DOHH2 (cell line): ENCODE measurements at regions not wholly inside any gene's neighbourhood (a gene's known extent, or its start where the extent isn't known, plus 50 kb on each side); places are given as distances from the start of the nearest gene placed in this dataset.

ENCODE experiments used
- H3F3A ChIP-seq: fragments of 200-600 bp; sonication (generic), shearing (Covaris generic); 2 replicates; pipeline ENCODE4 v1.6.0; 2016; ENCODE audit warnings: antibody characterized with exemption, mild to moderate bottlenecking; ENCODE audit not compliant: control insufficient read depth, insufficient read depth
- H3K27ac ChIP-seq: fragments of 200-600 bp; sonication (generic); 2 replicates; pipeline ENCODE4 v1.5.1; 2014; ENCODE audit warnings: low read depth, mild to moderate bottlenecking, low read length, moderate library complexity
- H3K27me3 ChIP-seq: fragments of 200-600 bp; sonication (generic); 2 replicates; pipeline ENCODE4 v1.6.1; 2014; ENCODE audit warnings: mild to moderate bottlenecking, low read length, mixed read lengths; ENCODE audit not compliant: control insufficient read depth
- H3K36me3 ChIP-seq: fragments of 200-600 bp; sonication (generic); 2 replicates; pipeline ENCODE4 v1.6.1; 2014; ENCODE audit warnings: mild to moderate bottlenecking, low read length, moderate library complexity, mixed read lengths; ENCODE audit not compliant: control insufficient read depth
- H3K4me1 ChIP-seq: fragments of 200-600 bp; sonication (generic); 2 replicates; pipeline ENCODE4 v1.6.1; 2014; ENCODE audit warnings: mild to moderate bottlenecking, low read length, mixed read lengths; ENCODE audit not compliant: control insufficient read depth
- H3K4me2 ChIP-seq: fragments of 200-600 bp; sonication (generic); 2 replicates; pipeline ENCODE4 v1.6.0; 2014; ENCODE audit warnings: mild to moderate bottlenecking, low read length, moderate library complexity
- H3K4me3 ChIP-seq: fragments of 200-600 bp; sonication (generic); 2 replicates; pipeline ENCODE4 v1.5.1; 2014; ENCODE audit warnings: mild to moderate bottlenecking, low read length, mixed read lengths
- H3K79me2 ChIP-seq: fragments of 200-600 bp; sonication (generic); 2 replicates; pipeline ENCODE4 v1.6.1; 2014; ENCODE audit warnings: mild to moderate bottlenecking, low read length, mixed read lengths; ENCODE audit not compliant: control insufficient read depth
- H3K9me2 ChIP-seq: fragments of 200-600 bp; sonication (generic); replicated peaks from 2 replicates; pipeline ENCODE4 v1.6.1; 2014; ENCODE audit warnings: mild to moderate bottlenecking, low read length, mixed read lengths; ENCODE audit not compliant: control insufficient read depth
- H3K9me3 ChIP-seq: fragments of 200-600 bp; sonication (generic); 2 replicates; pipeline ENCODE4 v1.6.1; 2014; ENCODE audit warnings: antibody characterized with exemption, low read length, mixed read lengths; ENCODE audit not compliant: control insufficient read depth, insufficient read depth
- H4K20me1 ChIP-seq: fragments of 200-600 bp; sonication (generic); 2 replicates; pipeline ENCODE4 v1.6.0; 2014; ENCODE audit warnings: low read depth, mild to moderate bottlenecking, antibody characterized with exemption, low read length, moderate library complexity; ENCODE audit not compliant: control insufficient read depth, insufficient read depth
- CTCF ChIP-seq: fragments of 200-600 bp; sonication (generic); IDR thresholded peaks from one replicate; pipeline ENCODE4 v1.5.1; 2014; ENCODE audit warnings: antibody characterized with exemption, mild to moderate bottlenecking, low read depth, low read length; ENCODE audit not compliant: poor library complexity, severe bottlenecking
- EZH2phosphoT487 ChIP-seq: fragments of 200-600 bp; sonication (generic); IDR thresholded peaks from 2 replicates; pipeline ENCODE4 v1.6.1; 2017; ENCODE audit warnings: borderline replicate concordance, mild to moderate bottlenecking, antibody characterized with exemption, low read length, moderate library complexity, mixed read lengths

DNA sequence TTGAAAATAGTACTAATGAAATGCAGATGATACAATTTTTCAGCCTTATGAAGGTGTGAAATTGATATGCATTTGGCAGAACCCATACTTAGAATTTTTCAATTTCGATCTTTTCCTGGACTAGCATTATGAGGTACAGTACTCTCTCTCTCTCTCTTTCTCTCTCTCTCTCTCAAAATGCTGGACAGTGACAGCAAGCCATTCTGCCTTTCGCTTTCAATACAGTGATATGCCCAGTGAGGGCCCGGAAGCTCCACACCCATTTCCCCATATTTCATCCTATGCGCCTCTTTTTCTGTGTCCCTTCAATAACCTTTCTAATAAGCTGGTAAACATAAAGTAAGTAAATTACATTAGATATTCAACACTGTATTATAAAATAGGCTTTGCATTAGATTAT is 595.0 kb upstream of the UBE2E2 start:
- no peak overlapping the region for H3K27ac ChIP-seq

GRCh38 chr3:22608721-22609120 is 594.4 kb upstream of the UBE2E2 start:
- no peaks in the 10 kb centered on the region for H4K20me1 ChIP-seq
- H3K79me2 ChIP-seq, result no peaks in the 10 kb centered on the region
- H3K4me2 ChIP-seq, result no peak overlapping the region
- TF ChIP-seq CTCF (no peak), EZH2phosphoT487 (no peak)
- no peaks in the 10 kb centered on the region for H3K4me1 ChIP-seq
- H3F3A ChIP-seq, result no peaks in the 10 kb centered on the region
- H3K9me3 ChIP-seq, result no peaks in the 10 kb centered on the region
- H3K27ac ChIP-seq, result no peak overlapping the region
- H3K36me3 ChIP-seq, result no peaks in the 10 kb centered on the region
- no peaks in the 10 kb centered on the region for H3K27me3 ChIP-seq
- H3K4me3 ChIP-seq, result no peak overlapping the region
- no peaks in the 10 kb centered on the region for H3K9me2 ChIP-seq

More for the DNA sequence above, 595.0 kb upstream of the UBE2E2 start:
- H3K4me1 ChIP-seq, result no peaks in the 10 kb centered on the region
- no peaks in the 10 kb centered on the region for H3K9me2 ChIP-seq
- H3K9me3 ChIP-seq, result no peaks in the 10 kb centered on the region
- TF ChIP-seq CTCF (no peak), EZH2phosphoT487 (no peak)
- H3K4me2 ChIP-seq, result no peak overlapping the region
- no peaks in the 10 kb centered on the region for H3K36me3 ChIP-seq
- H3K79me2 ChIP-seq, result no peaks in the 10 kb centered on the region
- no peaks in the 10 kb centered on the region for H4K20me1 ChIP-seq
- no peak overlapping the region for H3K4me3 ChIP-seq
- no peaks in the 10 kb centered on the region for H3F3A ChIP-seq
- H3K27me3 ChIP-seq, result no peaks in the 10 kb centered on the region

DNA sequence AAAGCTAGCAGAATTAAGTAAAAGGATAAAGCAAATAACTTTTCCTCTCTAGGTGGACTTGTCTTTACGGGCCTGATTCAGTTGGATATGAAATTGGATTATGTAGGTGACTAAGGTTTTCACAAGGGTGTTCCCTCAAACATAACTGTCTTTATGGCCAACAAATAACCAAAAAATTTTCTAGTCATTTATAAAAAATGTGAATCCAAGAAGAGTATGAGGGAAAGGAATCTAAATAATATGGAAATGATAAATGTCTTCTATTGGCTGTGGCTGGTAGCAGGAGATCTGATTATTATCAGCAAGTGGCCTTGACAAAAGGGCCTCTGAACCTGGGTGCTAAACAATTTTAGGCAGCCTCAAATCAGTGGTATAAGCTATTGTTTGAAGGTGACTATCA is 594.0 kb upstream of the UBE2E2 start:
- Histone ChIP-seq H3K27ac (no peak overlapping the region), H3K79me2 (no peaks in the 10 kb centered on the region), H3K36me3 (no peaks in the 10 kb centered on the region), H3K27me3 (no peaks in the 10 kb centered on the region), H3K4me2 (no peak overlapping the region), H3F3A (no peaks in the 10 kb centered on the region), H3K4me1 (no peaks in the 10 kb centered on the region), H3K9me2 (no peaks in the 10 kb centered on the region), H4K20me1 (no peaks in the 10 kb centered on the region), H3K9me3 (no peaks in the 10 kb centered on the region), H3K4me3 (no peak overlapping the region)
- TF ChIP-seq EZH2phosphoT487 (no peak), CTCF (no peak)

DNA sequence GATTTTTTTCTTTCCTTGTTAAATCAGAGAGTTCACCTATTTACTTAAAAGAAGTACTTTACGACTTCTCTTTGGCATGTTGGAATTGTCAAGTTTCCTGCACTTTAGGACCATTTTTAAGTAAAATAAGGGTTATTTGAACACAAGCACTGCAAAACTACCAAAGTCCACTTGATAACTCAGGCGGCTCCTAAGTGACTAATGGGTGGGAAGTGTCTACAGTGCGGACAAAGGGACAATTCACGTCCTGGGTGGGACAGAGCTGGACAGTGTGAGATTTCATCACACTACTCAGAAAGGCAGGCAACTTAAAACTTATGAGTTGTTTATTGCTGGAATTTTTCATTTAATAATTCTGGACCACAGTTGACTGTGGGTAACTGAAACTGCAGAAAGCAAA is 590.2 kb upstream of the UBE2E2 start:
- H3K4me2 ChIP-seq, result no peak overlapping the region
- H3K9me3 ChIP-seq, result no peaks in the 10 kb centered on the region
- no peaks in the 10 kb centered on the region for H3K79me2 ChIP-seq
- TF ChIP-seq CTCF (no peak), EZH2phosphoT487 (no peak)
- no peaks in the 10 kb centered on the region for H3F3A ChIP-seq
- no peaks in the 10 kb centered on the region for H3K4me1 ChIP-seq
- no peaks in the 10 kb centered on the region for H3K36me3 ChIP-seq
- H4K20me1 ChIP-seq, result no peaks in the 10 kb centered on the region
- no peak overlapping the region for H3K27ac ChIP-seq
- H3K4me3 ChIP-seq, result no peak overlapping the region
- H3K9me2 ChIP-seq, result no peaks in the 10 kb centered on the region
- H3K27me3 ChIP-seq, result no peaks in the 10 kb centered on the region
